ENCODE measurements at regions not wholly inside any gene's neighbourhood (a gene's known extent, or its start where the extent isn't known, plus 50 kb on each side); places are given as distances from the start of the nearest gene placed in this dataset.

DNA sequence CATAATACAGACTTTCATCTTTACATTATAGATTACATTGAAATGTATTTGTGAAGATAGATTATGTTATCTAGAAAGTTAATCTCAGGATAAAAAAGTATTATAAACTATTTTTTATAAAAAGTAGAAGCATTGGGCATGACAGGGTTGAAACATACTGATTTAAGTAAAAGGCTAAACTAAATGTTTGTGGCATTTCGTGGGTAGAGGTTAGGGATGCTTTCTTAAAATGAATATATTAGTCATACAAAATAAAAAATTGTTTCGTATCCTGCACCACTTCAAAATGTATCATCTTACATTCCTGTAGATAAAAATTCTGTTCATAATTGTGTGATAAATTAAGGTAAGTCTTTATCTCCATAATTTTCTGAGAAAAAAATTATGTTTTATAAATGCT is 603.6 kb downstream of the SPRY1 start:
- H3K4me3 ChIP-seq (ENCODE audit: low read depth, low read length): no peak overlapping the region
- ChIA-PET CTCF (interaction anchor here (0.9 kb wide), 1 partner anchor 19 kb away, joined by 3 read pairs; no protein-coding TSS in a partner anchor), POLR2A (no interaction called here)
- no peak for DNase-seq (ENCODE audit: low read depth)
- no peaks in the 10 kb centered on the region for H3K36me3 ChIP-seq (ENCODE audit: control insufficient read depth, insufficient read depth, low read length)
- H3K27me3 ChIP-seq (ENCODE audit: control insufficient read depth, insufficient read depth, low read length): no peaks in the 10 kb centered on the region
- TF ChIP-seq, protein P1, sequence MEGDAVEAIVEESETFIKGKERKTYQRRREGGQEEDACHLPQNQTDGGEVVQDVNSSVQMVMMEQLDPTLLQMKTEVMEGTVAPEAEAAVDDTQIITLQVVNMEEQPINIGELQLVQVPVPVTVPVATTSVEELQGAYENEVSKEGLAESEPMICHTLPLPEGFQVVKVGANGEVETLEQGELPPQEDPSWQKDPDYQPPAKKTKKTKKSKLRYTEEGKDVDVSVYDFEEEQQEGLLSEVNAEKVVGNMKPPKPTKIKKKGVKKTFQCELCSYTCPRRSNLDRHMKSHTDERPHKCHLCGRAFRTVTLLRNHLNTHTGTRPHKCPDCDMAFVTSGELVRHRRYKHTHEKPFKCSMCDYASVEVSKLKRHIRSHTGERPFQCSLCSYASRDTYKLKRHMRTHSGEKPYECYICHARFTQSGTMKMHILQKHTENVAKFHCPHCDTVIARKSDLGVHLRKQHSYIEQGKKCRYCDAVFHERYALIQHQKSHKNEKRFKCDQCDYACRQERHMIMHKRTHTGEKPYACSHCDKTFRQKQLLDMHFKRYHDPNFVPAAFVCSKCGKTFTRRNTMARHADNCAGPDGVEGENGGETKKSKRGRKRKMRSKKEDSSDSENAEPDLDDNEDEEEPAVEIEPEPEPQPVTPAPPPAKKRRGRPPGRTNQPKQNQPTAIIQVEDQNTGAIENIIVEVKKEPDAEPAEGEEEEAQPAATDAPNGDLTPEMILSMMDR (IDR thresholded peaks at IDR 0.05; ENCODE audit: insufficient read depth, low read depth, low read length): no peak

DNA sequence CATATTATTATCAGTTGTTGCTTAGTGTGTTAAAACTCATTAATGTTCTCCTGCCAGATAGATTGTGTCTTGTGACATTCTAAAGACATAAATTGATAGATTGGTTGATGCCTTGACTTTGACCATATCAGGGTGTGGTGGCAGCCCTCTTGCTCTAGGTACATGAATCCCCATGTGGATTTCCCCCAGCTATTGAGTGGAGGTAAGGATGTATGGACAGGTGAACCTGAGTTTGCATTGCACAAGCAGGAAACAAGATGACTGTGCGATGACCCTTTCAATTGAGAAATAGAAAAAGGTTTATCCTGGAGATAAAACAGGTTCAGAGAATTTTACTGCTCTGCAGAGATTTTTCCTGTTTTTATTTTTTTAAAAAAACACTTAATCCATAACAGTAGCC is 619.2 kb downstream of the SPRY1 start:
- ChIA-PET CTCF (no interaction called here), POLR2A (no interaction called here)
- no peaks in the 10 kb centered on the region for H3K27me3 ChIP-seq (ENCODE audit: control insufficient read depth, insufficient read depth, low read length)
- H3K4me3 ChIP-seq (ENCODE audit: low read depth, low read length): no peak overlapping the region
- no peaks in the 10 kb centered on the region for H3K36me3 ChIP-seq (ENCODE audit: control insufficient read depth, insufficient read depth, low read length)
- TF ChIP-seq, protein P1 (IDR thresholded peaks at IDR 0.05; ENCODE audit: insufficient read depth, low read depth, low read length): no peak
- DNase-seq (ENCODE audit: low read depth): no peak

DNA sequence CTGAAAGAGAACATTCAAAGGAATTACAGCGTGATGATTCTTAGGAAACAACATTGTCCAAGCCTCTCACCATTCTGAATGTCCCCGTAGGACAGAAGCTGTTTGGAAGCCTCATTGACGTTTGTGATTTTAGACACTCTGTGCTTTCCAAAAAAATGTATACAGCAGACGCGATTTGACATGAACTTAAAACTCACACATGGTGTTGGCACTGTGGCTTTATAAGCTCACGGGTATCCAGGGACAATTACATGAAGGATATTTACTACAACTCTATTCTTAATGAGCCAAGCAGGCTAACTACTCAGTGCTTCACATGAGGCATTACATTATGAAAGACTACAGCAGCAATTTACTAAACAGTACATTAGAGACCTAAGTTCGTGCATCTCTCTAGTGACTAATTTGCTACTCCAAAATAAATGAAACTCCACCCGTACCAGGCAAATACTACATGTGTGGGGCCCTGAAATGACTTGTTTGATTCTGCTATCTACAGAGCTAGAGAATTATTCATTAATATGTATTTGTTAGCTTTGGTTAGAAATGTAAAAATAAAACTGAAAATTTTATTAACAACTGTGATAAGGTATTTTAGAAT is 620.7 kb downstream of the SPRY1 start:
- Histone ChIP-seq H3K27me3 (ENCODE audit: control insufficient read depth, insufficient read depth, low read length) (no peaks in the 10 kb centered on the region), H3K36me3 (ENCODE audit: control insufficient read depth, insufficient read depth, low read length) (no peaks in the 10 kb centered on the region), H3K4me3 (ENCODE audit: low read depth, low read length) (no peak overlapping the region)
- no peak for DNase-seq (ENCODE audit: low read depth)
- ChIA-PET CTCF (no interaction called here), POLR2A (no interaction called here)
- TF ChIP-seq, protein P1 (IDR thresholded peaks at IDR 0.05; ENCODE audit: insufficient read depth, low read depth, low read length): no peak

DNA sequence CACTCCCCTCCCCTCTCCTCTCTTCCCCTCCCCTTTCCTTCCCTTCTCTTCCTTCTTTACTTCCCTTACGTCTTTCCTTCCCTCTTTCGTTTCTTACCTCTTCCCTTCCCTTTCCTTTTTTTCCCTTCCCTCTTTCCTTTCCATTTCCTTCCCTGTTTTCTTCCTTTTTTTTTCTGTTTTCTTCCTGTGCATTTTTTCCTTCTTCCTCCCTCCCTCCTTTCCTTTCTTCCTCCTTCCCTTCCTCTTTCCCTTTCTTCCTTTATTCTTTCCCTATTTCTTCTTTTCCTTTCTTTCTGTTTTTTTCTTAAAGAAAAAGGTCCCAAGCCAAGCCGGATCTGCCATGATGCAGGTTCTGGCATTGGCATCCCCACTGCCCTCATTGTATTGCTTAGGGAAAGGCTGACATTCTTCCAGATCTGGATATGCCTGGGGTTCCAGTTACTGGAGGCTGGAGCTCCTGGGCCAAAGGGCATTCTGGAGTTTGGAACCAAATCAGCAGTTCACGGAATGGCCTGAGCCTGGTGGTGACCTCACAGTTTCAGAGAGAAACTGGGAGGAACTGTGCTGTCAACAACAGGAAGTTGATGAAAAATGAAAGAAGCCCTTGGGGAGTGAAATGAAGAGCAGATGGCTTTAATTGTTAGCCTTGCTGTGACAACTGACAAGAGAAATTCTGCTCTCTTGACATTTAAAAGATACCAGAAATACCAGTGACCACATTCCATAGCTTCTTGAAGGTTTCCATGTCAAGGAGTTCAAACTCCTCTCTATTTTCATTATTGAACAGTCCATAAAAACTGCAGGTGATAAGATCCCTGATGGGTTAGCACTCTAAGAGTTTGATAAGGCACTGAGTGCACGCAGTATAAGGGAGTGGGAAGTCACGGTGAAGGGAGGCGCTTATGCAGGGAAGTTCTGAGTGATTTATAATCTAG is 622.1 kb downstream of the SPRY1 start:
- no peak overlapping the region for H3K4me3 ChIP-seq (ENCODE audit: low read depth, low read length)
- TF ChIP-seq, protein P1 (IDR thresholded peaks at IDR 0.05; ENCODE audit: insufficient read depth, low read depth, low read length): no peak
- ChIA-PET POLR2A (interaction anchor here (0.7 kb wide), 1 partner anchor 36 kb away, joined by 3 read pairs; no protein-coding TSS in a partner anchor), CTCF (interaction anchor here (1.2 to 1.5 kb wide), 2 partner anchors 10 to 19 kb away, joined by 3 to 5 read pairs; no protein-coding TSS in a partner anchor)
- H3K27me3 ChIP-seq (ENCODE audit: control insufficient read depth, insufficient read depth, low read length): no peaks in the 10 kb centered on the region
- DNase-seq (ENCODE audit: low read depth): peak; percentile 44
- H3K36me3 ChIP-seq (ENCODE audit: control insufficient read depth, insufficient read depth, low read length): no peaks in the 10 kb centered on the region
